GM12873 (cell line): ENCODE measurements at regions not wholly inside any gene's neighbourhood (a gene's known extent, or its start where the extent isn't known, plus 50 kb on each side); places are given as distances from the start of the nearest gene placed in this dataset.

ENCODE experiments used
- CTCF ChIP-seq: IDR thresholded peaks from 2 replicates; pipeline ENCODE4 v1.5.1; 2012; ENCODE audit warnings: low read depth, mild to moderate bottlenecking, moderate library complexity, low read length, control low read depth; ENCODE audit not compliant: insufficient read depth; ENCODE audit errors: missing control alignments

- TF ChIP-seq CTCF, result no peak
Observed at GRCh38 chr3:76941376-76941775, 98.5 kb upstream of the ROBO2 start.

- TF ChIP-seq CTCF, result no peak
Observed at GRCh38 chr3:76942101-76942500, 97.8 kb upstream of the ROBO2 start.

- TF ChIP-seq CTCF, result no peak
Observed at GRCh38 chr3:76943058-76943457, 96.8 kb upstream of the ROBO2 start.

- no peak for TF ChIP-seq CTCF
Observed at GRCh38 chr3:76943671-76944070, 96.2 kb upstream of the ROBO2 start.

GRCh38 chr3:76949033-76949432 lies 90.9 kb upstream of the ROBO2 start:
- TF ChIP-seq CTCF, result no peak

- TF ChIP-seq CTCF, result no peak
Observed at GRCh38 chr3:76949462-76949861, 90.4 kb upstream of the ROBO2 start.

GRCh38 chr3:76950590-76950989 lies 89.3 kb upstream of the ROBO2 start:
- TF ChIP-seq CTCF, result no peak
